Esophagus (tissue), 2 donors: ENCODE measurements at regions not wholly inside any gene's neighbourhood (a gene's known extent, or its start where the extent isn't known, plus 50 kb on each side); places are given as distances from the start of the nearest gene placed in this dataset.
"Not testable (repeated sequence)": the region's sequence is repeated elsewhere in the genome, so short reads cannot be mapped to it uniquely, and the experiment has no call there.

Experiments used
- H3K27ac ChIP-seq, 2 donors: one replicate each; pipeline ENCODE4 v1.5.1; 2013; ENCODE audit warnings: low read depth in 2 of 2, mild to moderate bottlenecking in 2 of 2, inconsistent platforms in 1 of 2, low read length in 1 of 2, moderate library complexity in 1 of 2
- H3K27me3 ChIP-seq, 2 donors: one replicate each; pipeline ENCODE4 v1.6.1; 2013; ENCODE audit warnings: low read length in 2 of 2, control low read depth in 1 of 2, mild to moderate bottlenecking in 1 of 2; ENCODE audit not compliant: insufficient read depth in 2 of 2, control insufficient read depth in 1 of 2
- H3K36me3 ChIP-seq, 2 donors: one replicate each; pipeline ENCODE4 v1.6.1; 2013; ENCODE audit warnings: low read length in 1 of 2; ENCODE audit not compliant: control insufficient read depth in 2 of 2, insufficient read depth in 2 of 2
- H3K4me1 ChIP-seq, 2 donors: one replicate each; pipeline ENCODE4 v1.6.1; 2013; ENCODE audit warnings: low read length in 1 of 2; ENCODE audit not compliant: control insufficient read depth in 2 of 2, insufficient read depth in 2 of 2
- H3K4me3 ChIP-seq, 2 donors: one replicate each; pipeline ENCODE4 v1.5.1; 2013; ENCODE audit warnings: low read length in 2 of 2, mild to moderate bottlenecking in 2 of 2, low read depth in 1 of 2, moderate library complexity in 1 of 2
- H3K9me3 ChIP-seq, 2 donors: one replicate each; pipeline ENCODE4 v1.6.1; 2013; ENCODE audit warnings: mild to moderate bottlenecking in 2 of 2, low read depth in 1 of 2, low read length in 1 of 2, moderate library complexity in 1 of 2; ENCODE audit not compliant: control insufficient read depth in 2 of 2, insufficient read depth in 1 of 2
- WGBS, 2 donors: extraction: QIAGEN DNeasy Blood & Tissue Kit; methylation state at CpG; one replicate each; pipeline ENCODE4 v1.1.7; 2013; 5-methylcytosine and 5-hydroxymethylcytosine counted together
- donor health status: healthy with polysubstance abuse.
- donor health status: Bipolar disorder and iron deficiency.

- H3K27ac ChIP-seq, H3K4me1 ChIP-seq, H3K4me3 ChIP-seq, H3K27me3 ChIP-seq, H3K9me3 ChIP-seq, H3K36me3 ChIP-seq: not testable (repeated sequence)
- 89 to 91% methylated on average over 24 to 28 of the region's 28 CpGs for WGBS, 2 donors
Observed at GRCh38 chr5:93213111-93213794, 367.8 kb downstream of the NR2F1-AS1 start.

- H3K27me3 ChIP-seq, result no peaks in the 10 kb centered on the region
- peak overlapping the region in 1 of 2 donors; percentile 3 for H3K27ac ChIP-seq
- no peaks in the 10 kb centered on the region for H3K36me3 ChIP-seq
- WGBS, 2 donors, result 51 to 52% methylated on average over 4 of the region's 4 CpGs
- H3K4me3 ChIP-seq, result no peak overlapping the region
- no peaks in the 10 kb centered on the region for H3K4me1 ChIP-seq
- no peaks in the 10 kb centered on the region for H3K9me3 ChIP-seq
Observed at GRCh38 chr5:93209476-93209875, 371.5 kb downstream of the NR2F1-AS1 start.

GRCh38 chr5:93208141-93208751 lies 372.8 kb downstream of the NR2F1-AS1 start:
- no peak overlapping the region for H3K27ac ChIP-seq
- 63 to 71% methylated on average over 2 of the region's 2 CpGs for WGBS, 2 donors
- H3K4me1 ChIP-seq, result no peaks in the 10 kb centered on the region
- H3K27me3 ChIP-seq, result no peaks in the 10 kb centered on the region
- no peaks in the 10 kb centered on the region for H3K9me3 ChIP-seq
- H3K36me3 ChIP-seq, result no peaks in the 10 kb centered on the region
- H3K4me3 ChIP-seq, result no peak overlapping the region

GRCh38 chr5:93206203-93206602 lies 374.8 kb downstream of the NR2F1-AS1 start:
- no peak overlapping the region for H3K27ac ChIP-seq
- H3K4me3 ChIP-seq, result no peak overlapping the region
- no peaks in the 10 kb centered on the region for H3K36me3 ChIP-seq
- no peaks in the 10 kb centered on the region for H3K27me3 ChIP-seq
- no peaks in the 10 kb centered on the region for H3K9me3 ChIP-seq
- 90 to 91% methylated on average over 3 of the region's 3 CpGs for WGBS, 2 donors
- no peaks in the 10 kb centered on the region for H3K4me1 ChIP-seq

- H3K9me3 ChIP-seq, result no peaks in the 10 kb centered on the region
- no peaks in the 10 kb centered on the region for H3K27me3 ChIP-seq
- H3K4me1 ChIP-seq, result no peaks in the 10 kb centered on the region
- WGBS, 2 donors, result 75 to 76% methylated on average over 5 of the region's 5 CpGs
- no peak overlapping the region for H3K4me3 ChIP-seq
- H3K27ac ChIP-seq, result no peak overlapping the region
- H3K36me3 ChIP-seq, result no peaks in the 10 kb centered on the region
Observed at GRCh38 chr5:93201061-93201460, 380.0 kb downstream of the NR2F1-AS1 start.

GRCh38 chr5:93196986-93197385 lies 384.0 kb downstream of the NR2F1-AS1 start:
- H3K4me1 ChIP-seq, result no peaks in the 10 kb centered on the region
- no peaks in the 10 kb centered on the region for H3K9me3 ChIP-seq
- H3K4me3 ChIP-seq, result no peak overlapping the region
- H3K36me3 ChIP-seq, result no peaks in the 10 kb centered on the region
- H3K27ac ChIP-seq, result no peak overlapping the region
- H3K27me3 ChIP-seq, result no peaks in the 10 kb centered on the region
- 65 to 81% methylated on average over 1 of the region's 1 CpG for WGBS, 2 donors

- Histone ChIP-seq H3K36me3 (no peaks in the 10 kb centered on the region), H3K4me1 (no peaks in the 10 kb centered on the region), H3K4me3 (no peak overlapping the region), H3K27me3 (no peaks in the 10 kb centered on the region), H3K27ac (no peak overlapping the region), H3K9me3 (no peaks in the 10 kb centered on the region)
- 28 to 32% methylated on average over 7 of the region's 7 CpGs for WGBS, 2 donors
Observed at GRCh38 chr5:93193431-93194347, 387.3 kb downstream of the NR2F1-AS1 start.

GRCh38 chr5:93192683-93193082 lies 388.3 kb downstream of the NR2F1-AS1 start:
- Histone ChIP-seq H3K4me1 (no peaks in the 10 kb centered on the region), H3K27ac (no peak overlapping the region), H3K27me3 (no peaks in the 10 kb centered on the region), H3K9me3 (no peaks in the 10 kb centered on the region), H3K36me3 (no peaks in the 10 kb centered on the region), H3K4me3 (no peak overlapping the region)
- WGBS, 2 donors, result 54 to 78% methylated on average over 2 of the region's 2 CpGs

GRCh38 chr5:93192087-93192486 lies 388.9 kb downstream of the NR2F1-AS1 start:
- 38 to 41% methylated on average over 2 of the region's 2 CpGs for WGBS, 2 donors
- no peak overlapping the region for H3K27ac ChIP-seq

More at GRCh38 chr5:93192087-93192486, 388.9 kb downstream of the NR2F1-AS1 start:
- Histone ChIP-seq H3K4me3 (no peak overlapping the region), H3K36me3 (no peaks in the 10 kb centered on the region), H3K27me3 (no peaks in the 10 kb centered on the region), H3K9me3 (no peaks in the 10 kb centered on the region), H3K4me1 (no peaks in the 10 kb centered on the region)
